HG03139 (cell line): ENCODE measurements at regions not wholly inside any gene's neighbourhood (a gene's known extent, or its start where the extent isn't known, plus 50 kb on each side); places are given as distances from the start of the nearest gene placed in this dataset.

Source experiments
- ATAC-seq: cut with Tn5 transposase; IDR thresholded peaks from one replicate; pipeline ENCODE4 v1.9.1; 2021; ENCODE audit not compliant: unreplicated experiment

DNA sequence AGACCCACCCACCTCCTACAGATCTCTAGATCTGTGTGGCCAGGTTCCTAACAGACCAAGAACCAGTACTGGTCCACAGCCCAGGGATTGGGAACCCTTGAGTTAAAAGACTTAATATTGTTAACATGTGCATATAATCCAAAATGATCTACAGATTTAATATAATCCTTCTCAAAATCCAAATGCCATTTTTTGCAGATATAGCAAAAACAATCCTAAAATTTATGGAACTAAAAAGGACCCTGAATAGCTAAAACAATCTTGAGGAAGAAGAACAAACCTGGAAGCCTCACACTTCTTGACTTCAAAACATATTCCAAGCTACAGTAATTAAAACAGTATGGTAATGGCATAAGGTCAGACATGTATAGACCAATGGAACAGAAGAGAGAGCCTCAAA is 206.9 kb upstream of the SIX2 start:
- ATAC-seq = no peak

DNA sequence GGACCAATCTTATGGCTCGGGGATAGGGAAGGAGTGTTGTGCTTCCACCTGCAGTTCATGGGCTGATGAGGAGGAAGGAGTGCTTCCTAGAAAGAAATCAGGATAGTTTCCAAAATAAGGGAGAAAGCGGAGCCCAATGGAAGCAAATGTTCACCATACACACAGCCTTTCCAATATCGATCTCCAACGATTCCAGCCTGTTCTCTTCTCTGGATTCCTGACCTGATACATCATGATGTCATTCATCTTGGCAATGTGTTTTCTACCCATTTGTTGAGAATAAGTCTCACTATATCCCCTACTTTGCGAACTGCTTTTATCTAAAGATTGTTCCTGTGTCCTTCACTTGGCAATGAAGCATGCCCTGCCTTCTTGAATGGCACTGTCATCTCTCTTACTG is 205.3 kb upstream of the SIX2 start:
- no peak for ATAC-seq

DNA sequence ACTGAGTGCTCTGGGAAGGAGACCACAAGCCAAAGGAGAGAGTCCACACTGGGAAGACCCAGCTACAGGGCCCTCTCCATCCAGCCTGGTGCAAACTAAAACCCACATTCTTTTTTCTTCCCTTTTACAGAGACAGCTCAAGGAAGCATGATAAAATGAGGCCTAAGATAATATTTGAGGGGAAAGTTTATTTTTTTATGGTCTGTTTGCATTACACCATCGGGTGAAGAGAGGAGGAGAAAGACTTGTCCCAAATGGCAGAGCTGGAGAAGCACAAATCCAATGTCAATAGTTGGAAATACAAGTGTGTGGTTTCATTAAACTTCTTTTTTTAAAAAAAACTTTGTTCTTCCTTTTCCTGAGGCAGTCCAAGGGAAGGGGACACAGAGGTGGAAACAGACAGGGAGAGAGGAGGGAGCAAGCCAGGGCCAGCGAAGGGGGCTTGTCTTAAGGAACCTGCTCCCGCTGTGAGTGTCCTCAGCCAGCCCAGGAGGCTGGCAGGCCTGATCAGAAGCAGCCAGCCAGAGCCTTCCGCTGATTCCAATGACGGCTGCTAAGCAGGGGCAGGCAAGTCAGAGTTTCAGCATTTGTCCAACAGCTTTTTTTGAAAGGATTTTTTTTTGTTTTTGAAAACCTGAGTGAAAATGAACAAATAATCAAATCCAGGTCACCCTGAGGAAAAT is 203.8 kb upstream of the SIX2 start:
- no peak for ATAC-seq

DNA sequence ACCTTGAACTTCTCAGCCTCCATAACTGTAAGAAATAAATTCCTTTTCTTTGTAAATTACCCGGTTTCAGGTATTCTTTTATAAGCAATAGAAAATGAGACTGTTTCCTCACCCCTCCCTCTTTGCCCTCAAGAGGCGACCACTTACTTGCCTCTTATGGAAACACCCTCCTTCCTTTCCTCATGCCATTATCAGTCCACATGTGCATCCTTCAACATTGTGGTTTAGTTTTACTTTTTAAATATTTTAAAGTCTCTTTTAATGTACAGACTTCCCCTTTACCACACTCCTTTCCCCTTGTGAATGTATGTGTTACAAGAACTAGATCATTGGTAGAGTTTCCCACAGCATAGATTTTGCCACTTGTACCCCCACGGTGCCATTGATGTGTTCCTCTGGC is 202.4 kb upstream of the SIX2 start:
- no peak for ATAC-seq

DNA sequence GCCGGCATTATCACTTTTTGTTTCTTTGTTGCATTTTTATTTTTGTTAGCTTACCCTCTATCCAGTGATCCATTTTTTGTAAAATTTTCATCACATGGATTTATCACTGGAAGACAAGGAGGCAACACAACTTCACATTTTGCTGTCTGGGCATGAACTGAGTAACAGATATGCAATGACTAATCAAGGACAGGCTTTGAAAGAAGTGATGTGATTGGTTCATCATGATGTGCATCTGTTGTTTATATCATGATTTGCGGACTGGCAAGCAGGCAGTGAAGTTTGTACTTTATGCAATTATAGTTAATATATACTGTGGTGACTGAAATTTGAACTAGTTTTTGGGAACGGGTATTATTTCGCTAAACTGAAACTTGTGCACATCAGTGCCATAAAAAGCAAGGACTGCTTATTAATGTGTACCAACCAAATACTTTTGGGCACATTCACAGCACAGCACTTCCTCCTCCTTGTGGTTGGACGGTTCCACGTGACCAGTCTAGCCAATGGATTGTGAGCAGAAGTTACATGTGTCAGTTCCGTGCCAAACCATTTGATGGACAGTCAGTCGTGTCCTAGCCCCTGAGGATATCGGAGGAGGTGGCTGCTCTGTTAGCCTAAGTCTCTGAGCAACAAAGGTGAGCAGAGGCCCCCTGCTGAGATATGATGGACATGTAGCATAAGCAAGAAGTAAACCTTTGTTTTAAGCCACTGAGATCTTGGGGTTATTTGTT is 201.4 kb upstream of the SIX2 start:
- ATAC-seq = no peak

DNA sequence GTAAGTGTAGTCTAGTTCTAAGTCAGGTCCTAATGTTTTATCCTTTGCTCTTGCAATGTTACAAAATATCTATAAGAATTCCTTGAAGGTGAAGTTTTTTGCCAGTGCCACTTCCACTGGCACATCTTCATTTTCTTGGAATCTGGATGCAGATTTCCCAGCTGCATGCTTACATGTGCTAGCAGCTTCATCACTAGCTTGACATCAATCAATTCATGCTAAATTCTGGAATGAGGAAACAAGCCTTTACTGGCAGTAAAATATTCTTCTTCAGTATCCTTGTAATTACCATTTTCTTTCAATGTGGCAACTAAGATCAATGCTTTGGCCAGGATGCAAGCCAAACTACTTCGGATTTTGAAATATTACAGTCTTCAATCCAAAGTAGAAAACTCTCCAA is 200.6 kb upstream of the SIX2 start:
- no peak for ATAC-seq

DNA sequence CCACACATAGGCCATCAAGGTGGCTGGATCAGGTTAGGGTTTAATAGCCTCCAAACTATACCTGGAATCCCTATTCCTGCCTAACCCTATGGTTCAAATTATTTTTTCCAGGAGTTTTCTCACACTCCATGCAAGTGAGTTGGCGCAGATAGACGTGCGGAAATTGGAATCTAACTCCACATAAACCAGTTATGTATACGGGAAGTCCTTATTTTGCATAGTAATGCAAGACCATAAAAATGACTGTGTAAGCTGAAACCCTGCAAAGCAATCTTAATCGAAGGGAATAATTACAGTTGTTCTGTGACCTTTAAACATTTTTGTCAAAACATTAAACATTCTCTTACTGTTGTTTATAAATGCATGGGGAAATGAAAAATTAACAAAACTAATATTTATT is 200.1 kb upstream of the SIX2 start:
- no peak for ATAC-seq

DNA sequence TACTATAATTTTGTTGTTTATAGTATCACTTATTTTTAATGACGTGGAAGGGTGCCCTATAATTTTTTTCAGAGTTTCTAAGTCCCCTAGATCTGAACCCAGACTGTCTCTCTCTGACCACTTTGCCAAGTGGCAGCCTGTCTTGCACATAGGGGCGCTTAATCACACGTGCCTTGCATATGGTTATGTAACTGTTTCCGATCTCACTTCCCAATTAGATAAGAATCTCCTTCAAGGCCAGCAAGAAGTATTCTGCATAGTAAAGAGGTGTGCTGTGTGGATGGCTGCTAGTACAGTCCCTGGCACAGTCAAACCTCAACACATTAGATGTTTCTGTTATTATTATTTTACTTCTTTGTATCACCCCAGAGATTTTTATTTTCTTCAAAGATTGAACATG is 197.8 kb upstream of the SIX2 start:
- no peak for ATAC-seq

DNA sequence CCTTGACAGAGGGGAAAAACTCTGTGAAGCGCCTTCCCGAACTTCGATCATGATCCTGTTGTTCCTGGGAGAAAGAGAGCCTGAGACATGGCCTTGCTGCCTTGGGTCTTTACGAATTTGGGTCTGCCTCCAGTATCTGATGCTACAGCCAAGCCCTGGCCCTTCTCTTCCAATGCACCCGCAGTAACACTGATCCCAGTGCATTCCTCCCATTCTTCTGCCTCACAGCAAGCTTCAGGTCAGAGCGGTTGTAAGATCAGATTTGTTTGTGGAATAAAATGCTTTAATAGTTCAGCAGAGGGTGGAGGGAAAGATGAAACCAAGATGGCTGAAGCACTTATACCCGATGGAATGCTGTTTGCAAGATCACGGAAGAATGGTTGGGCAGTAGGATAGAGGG is 196.7 kb upstream of the SIX2 start:
- no peak for ATAC-seq

DNA sequence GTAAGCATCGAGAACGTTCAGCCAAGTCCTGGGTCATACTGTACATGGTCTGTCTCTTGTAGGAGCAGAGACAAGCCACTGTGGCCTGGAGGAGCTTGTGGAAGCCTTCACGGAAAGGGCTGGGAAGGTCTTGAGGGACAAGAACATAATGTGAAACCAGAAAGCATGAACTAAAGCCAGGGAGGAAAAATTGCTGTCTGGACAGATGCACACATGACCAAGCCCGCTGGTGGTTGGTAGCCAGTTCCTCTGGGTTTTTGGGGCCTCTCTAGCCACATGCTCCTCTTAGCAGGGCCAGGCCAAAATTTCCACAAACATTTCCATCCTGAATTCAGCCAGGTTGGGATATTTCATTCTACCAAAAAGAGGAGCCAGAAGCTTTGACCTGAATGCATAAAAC is 196.2 kb upstream of the SIX2 start:
- ATAC-seq = no peak

DNA sequence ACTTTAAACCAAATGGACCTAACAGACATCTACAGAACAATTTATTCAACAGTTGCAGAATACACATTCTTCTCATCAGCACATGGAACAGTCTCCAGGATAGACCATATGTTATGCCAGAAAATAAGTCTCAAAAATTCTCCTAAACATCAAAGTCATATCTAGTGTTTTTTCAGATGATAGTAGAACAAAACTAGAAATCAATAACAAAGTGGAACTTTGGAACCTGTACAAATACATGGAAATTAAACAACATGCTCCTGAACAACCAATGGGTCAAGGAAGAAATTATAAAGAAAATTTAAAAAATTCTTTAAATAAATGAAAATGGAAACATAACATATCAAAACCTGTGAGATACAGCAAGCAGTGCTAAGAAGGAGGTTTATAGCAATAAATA is 194.1 kb upstream of the SIX2 start:
- no peak for ATAC-seq

DNA sequence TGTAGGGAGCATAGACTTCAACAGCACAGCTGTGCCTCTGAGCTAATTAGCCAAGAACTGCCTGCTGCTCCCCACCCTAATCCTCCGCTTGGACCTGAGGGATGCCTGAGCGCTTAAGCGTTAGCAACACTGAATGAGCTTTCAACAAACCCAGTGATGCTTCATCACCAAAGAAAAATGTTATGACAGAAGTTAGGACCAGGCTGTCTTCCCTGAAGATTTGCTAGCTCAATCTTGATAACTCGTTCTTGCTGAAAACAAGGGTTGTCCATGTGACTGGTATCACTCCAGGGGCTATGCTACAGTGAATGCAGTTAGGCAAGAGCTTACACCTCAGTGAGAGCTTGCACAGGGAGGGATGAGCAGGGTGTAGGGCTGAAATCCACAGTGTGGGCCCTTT is 190.7 kb upstream of the SIX2 start:
- no peak for ATAC-seq

DNA sequence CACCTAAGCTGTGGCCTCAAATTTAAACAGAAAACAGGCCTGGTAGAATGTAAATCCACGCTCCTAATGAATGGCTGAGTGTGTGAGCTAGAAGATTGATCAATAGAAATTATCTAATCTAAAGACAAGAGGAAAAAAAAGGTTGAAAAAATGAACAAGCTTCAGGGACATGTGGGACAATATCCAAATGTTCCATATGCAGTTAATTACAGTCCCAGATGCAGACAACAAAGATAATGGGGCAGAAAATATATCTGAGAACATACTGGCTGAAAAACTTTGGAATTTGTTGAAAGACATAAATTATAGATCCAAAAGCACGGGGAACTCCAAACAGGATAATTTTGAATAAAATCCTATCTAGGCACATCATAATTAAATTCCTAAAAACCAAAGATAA is 186.7 kb upstream of the SIX2 start:
- no peak for ATAC-seq

DNA sequence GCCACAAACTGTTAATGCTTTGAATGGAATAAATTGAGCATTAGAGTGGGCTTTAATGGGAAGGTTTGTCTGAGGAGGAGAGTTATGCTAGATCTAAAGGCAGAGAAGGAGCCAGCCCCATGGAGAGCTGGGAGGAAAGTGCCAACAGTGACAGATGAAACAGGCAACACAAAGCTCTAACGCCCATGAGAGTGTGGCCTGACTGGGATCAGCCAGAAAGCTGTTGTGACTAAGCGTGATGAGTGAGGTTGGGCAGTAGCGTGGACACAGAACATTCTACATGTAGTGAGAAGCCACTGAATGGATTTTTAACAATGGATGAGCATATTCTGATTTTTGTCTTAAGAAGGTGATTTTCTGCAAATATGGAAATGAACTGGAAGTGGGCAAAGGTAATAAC is 185.3 kb upstream of the SIX2 start:
- ATAC-seq = no peak

DNA sequence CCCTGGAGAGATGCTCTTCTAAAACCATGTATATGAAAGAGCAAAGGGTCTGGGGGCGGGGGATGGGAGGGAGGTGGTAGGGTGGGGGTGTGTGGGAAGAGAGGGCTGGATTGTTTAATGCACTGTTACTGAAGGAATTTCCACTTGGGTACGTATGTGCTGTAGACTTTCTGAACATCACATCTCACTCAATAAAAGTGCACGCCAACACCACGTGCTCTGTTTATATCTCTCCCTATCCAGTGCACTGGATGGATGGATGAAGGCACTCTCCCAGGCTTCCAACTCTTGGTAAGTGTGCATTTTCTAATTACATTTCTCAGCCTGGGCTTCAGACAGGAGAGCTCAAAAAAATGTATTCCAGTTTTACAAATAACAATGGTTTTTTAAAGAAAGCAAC is 184.3 kb upstream of the SIX2 start:
- ATAC-seq = no peak

DNA sequence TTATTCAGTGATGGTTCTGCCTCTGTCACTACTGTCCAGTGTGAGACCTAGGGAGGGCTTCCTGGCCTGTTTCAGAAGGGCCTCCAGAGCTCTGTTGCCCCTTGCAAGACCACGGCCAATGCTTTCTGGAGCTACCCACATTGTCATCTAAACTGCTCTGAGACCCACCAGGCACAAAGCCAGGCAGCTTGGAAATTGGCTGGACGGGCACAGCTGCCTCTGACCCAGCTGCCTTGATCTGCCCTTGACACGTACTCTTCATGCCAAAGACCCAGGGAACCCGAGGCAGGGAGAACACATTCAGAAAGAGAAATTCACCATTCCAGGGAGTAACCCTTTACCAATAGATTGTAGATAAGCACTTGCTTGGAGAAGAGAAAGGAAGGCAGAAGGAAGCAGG is 183.7 kb upstream of the SIX2 start:
- ATAC-seq = no peak

DNA sequence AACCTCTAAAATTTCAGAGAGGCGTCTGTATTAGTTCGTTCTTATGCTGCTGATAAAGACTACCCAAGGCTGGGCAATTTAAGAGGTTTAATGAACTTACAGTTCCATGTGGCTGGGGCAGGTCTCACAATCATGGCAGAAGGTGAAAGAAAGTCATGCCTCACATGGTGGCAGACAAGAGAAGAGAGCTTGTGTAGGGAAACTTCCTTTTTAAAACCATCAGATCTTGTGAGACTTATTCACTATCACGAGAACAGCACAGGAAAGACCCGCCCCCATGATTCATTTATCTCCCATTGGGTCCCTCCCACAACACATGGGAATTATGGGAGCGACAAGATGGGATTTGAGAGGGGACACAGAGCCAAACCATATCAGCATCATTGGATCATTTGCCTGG is 183.2 kb upstream of the SIX2 start:
- no peak for ATAC-seq

DNA sequence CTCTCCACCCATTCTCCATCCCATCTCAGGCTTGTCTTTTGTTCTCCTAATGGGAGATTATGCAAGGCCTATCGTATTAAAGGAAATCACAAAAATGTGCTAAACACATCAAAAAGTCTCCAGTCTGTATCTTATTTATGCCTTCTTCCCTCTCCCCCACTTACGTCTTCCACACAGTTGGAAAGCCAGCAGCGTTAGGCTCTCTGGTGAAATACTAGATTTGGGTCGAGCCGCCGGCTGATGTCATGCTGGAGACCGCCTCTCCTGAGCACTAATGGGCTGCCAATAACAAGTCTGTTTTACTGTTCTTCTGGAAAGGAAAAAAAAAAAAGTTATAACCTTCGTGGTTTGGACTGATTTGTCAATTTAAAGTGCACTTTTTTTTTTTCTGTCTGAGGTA is 182.7 kb upstream of the SIX2 start:
- ATAC-seq = no peak

DNA sequence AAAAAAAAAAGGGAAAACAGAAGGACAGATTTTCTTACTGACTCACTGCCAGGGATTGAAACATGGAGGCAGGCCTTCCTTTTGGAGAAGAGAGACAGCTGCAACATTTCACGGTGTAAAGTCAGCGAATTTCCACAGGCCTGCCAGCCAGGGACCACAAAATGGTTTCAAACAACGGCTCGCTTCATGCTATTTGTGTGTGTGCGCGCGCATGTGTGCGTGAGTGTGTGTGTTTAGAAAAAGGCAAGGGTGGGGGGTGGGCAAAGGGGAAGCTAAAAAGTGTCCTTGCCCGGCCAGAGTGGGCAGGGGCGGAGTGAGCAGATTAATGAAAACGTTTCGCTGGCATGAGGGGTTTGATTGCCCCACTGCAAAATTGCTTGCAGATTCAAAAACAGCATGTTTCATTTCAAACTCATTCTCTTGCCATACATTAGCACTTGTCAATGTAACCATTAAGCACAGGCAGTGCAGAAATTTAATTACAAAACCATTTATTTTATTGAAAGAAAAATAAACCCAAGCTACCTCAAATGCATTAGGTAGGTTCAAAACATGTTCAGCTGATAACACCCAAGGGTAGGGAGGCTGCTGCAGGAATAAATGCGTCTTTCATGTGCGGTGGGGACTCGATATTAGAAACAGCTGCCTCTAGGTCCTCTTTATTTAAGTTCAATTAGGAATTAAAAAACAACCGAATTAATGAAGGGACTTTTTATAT is 182.1 kb upstream of the SIX2 start:
- no peak for ATAC-seq

DNA sequence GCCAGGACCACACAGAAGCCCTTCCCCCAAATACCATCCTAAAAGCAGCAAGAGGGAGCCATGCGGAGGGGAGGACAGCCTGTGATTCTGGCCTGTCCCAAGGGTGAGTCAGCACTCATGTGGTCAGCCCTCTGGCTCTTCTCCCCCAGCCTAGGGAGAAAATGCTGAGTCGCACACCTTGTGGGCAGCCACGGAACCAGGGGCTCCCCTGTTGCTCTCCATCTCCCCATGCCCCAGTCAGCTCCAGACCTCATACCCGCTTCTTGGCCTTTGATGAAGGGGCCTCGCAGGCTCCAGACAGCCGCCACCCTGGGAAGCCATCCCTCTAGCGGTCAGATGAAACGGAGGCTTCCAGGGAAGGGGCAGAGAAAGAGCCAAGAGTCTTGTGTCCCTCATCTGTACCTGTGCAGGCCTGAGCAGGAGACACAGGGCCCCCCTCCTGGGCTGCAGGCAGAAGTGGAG is 181.3 kb upstream of the SIX2 start:
- no peak for ATAC-seq

DNA sequence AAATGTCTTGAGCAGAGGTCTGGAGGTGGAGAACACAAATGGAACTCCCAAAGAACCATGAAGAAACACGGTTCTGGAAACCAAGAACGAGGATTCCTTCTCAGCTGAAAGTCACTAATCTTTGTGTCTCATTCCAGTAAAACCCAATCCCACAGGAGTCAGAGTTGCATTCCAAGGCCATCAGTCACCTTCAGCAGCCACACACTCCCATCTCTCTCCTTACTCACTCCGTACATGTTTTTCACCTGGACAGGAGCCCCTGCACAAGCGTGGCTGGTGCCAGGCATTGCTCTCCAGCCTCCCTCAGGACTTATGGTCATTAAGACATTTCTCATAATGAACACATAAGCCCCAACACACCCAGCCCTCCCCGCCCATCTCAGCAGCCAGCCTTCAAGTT is 175.4 kb upstream of the SIX2 start:
- no peak for ATAC-seq

DNA sequence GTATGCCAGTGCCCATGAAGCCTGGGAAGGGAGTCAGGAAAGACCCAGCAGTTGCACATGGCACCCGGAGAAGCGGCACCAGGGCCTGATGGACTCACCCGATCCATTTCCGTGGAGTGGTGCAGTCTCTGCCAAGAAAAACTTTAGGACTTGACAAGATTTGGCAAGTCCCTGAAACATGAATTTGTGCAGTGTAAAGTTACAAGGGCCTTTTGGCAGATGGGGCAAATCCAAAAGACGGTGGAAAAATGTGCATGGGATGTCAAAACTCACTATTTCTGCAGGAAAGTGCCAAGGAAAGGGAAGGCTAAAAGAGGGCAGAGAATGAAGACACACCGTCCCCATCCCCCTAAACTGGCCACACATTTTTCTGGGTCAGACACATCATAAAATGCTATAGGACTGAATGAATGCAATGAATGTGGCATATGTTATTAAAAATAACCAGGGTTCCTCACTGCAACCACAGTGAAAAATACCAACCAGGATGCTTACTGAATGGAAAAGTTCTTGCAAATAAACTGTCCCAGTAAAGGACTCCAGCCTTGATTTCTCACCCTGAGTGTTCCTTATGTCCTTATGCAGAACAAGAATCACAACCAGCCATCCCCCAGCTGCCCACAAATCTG is 173.5 kb upstream of the SIX2 start:
- ATAC-seq = no peak
